Calu3 (cell line): ENCODE measurements at regions not wholly inside any gene's neighbourhood (a gene's known extent, or its start where the extent isn't known, plus 50 kb on each side); places are given as distances from the start of the nearest gene placed in this dataset.

Experiments
- BruUV-seq: library from RNA; stranded (reverse); fragments of 400-500 nt; replicated peaks from 2 replicates; lab custom pipeline; 2021; lab: Mats Ljungman, UMichigan
- CTCF ChIA-PET: fragments of 300-600 bp; sonication (Branson Sonifier 250); formaldehyde crosslinking; loops from one replicate; lab custom pipeline; 2022; ENCODE audit warnings: antibody characterized with exemption; lab: Charles Lee
- DNase-seq: peaks from one replicate; pipeline ENCODE4 v3.0.0; 2022
- H3K27ac Mint-ChIP-seq: one replicate; pipeline ENCODE4 v1.8.0; 2022; ENCODE audit warnings: mixed read lengths; ENCODE audit not compliant: unreplicated experiment
- H3K27me3 Mint-ChIP-seq: one replicate; pipeline ENCODE4 v1.8.0; 2022; ENCODE audit warnings: mixed read lengths; ENCODE audit not compliant: unreplicated experiment
- H3K36me3 Mint-ChIP-seq: one replicate; pipeline ENCODE4 v1.8.0; 2022; ENCODE audit warnings: mild to moderate bottlenecking, moderate library complexity, mixed read lengths; ENCODE audit not compliant: insufficient read depth, unreplicated experiment
- H3K4me1 Mint-ChIP-seq: one replicate; pipeline ENCODE4 v1.8.0; 2022; ENCODE audit warnings: mild to moderate bottlenecking, low read depth, mixed read lengths; ENCODE audit not compliant: unreplicated experiment
- H3K4me3 Mint-ChIP-seq: one replicate; pipeline ENCODE4 v1.8.0; 2022; ENCODE audit warnings: mild to moderate bottlenecking, low read depth, moderate library complexity, mixed read lengths; ENCODE audit not compliant: unreplicated experiment
- H3K9me3 Mint-ChIP-seq: one replicate; pipeline ENCODE4 v1.8.0; 2022; ENCODE audit warnings: low read depth, mixed read lengths; ENCODE audit not compliant: unreplicated experiment
- intact Hi-C: fragments of 100-400 bp; cut with micrococcal nuclease; formaldehyde crosslinking; loops from one replicate; pipeline ENCODE4 v1.10.0; 2022; ENCODE audit not compliant: unreplicated experiment
- TF ChIP-seq, protein P1 (sequence below): fragments of 200-600 bp; IDR thresholded peaks from one replicate; pipeline ENCODE4 v1.8.0; 2022; ENCODE audit warnings: antibody characterized with exemption; ENCODE audit not compliant: unreplicated experiment

- intact Hi-C loops = no loop called here
- Mint-ChIP-seq H3K36me3 (no peaks in the 10 kb centered on the region), H3K27me3 (no peaks in the 10 kb centered on the region), H3K9me3 (no peaks in the 10 kb centered on the region), H3K4me1 (no peaks in the 10 kb centered on the region), H3K27ac (no peak overlapping the region), H3K4me3 (no peak overlapping the region)
- no TSS peak for BruUV-seq
- CTCF ChIA-PET = no interaction called here
- no peak for DNase-seq
- TF ChIP-seq, protein P1, sequence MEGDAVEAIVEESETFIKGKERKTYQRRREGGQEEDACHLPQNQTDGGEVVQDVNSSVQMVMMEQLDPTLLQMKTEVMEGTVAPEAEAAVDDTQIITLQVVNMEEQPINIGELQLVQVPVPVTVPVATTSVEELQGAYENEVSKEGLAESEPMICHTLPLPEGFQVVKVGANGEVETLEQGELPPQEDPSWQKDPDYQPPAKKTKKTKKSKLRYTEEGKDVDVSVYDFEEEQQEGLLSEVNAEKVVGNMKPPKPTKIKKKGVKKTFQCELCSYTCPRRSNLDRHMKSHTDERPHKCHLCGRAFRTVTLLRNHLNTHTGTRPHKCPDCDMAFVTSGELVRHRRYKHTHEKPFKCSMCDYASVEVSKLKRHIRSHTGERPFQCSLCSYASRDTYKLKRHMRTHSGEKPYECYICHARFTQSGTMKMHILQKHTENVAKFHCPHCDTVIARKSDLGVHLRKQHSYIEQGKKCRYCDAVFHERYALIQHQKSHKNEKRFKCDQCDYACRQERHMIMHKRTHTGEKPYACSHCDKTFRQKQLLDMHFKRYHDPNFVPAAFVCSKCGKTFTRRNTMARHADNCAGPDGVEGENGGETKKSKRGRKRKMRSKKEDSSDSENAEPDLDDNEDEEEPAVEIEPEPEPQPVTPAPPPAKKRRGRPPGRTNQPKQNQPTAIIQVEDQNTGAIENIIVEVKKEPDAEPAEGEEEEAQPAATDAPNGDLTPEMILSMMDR = no peak
These were observed 328.2 kb upstream of the DACH1 start for GRCh38 chr13:72195044-72195704.

DNA sequence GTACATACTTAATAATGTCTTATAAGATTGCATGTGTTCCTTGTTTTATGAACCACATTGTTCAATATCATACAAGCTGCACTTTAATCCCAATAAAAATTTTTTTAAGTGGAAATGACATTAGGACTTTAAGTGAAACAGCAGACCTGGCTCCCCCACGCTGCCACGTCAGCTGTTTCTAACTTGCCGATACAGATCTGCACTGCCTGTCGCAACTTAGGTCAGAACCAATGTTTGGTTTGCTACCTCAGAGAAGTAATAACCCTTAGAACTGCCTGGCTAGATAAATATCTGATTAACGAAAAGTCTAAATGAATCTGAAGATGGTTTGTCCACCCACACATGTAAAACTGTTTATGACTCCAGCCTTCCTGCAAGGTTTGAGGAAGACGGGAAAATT, 327.5 kb upstream of the DACH1 start:
- H3K36me3 Mint-ChIP-seq = no peaks in the 10 kb centered on the region
- BruUV-seq = no TSS peak
- intact Hi-C loops = no loop called here
- H3K27ac Mint-ChIP-seq = no peak overlapping the region
- no peaks in the 10 kb centered on the region for H3K9me3 Mint-ChIP-seq
- DNase-seq = no peak
- H3K27me3 Mint-ChIP-seq = no peaks in the 10 kb centered on the region
- no peak overlapping the region for H3K4me3 Mint-ChIP-seq
- H3K4me1 Mint-ChIP-seq = no peaks in the 10 kb centered on the region
- CTCF ChIA-PET = no interaction called here
- TF ChIP-seq, protein P1 = no peak

DNA sequence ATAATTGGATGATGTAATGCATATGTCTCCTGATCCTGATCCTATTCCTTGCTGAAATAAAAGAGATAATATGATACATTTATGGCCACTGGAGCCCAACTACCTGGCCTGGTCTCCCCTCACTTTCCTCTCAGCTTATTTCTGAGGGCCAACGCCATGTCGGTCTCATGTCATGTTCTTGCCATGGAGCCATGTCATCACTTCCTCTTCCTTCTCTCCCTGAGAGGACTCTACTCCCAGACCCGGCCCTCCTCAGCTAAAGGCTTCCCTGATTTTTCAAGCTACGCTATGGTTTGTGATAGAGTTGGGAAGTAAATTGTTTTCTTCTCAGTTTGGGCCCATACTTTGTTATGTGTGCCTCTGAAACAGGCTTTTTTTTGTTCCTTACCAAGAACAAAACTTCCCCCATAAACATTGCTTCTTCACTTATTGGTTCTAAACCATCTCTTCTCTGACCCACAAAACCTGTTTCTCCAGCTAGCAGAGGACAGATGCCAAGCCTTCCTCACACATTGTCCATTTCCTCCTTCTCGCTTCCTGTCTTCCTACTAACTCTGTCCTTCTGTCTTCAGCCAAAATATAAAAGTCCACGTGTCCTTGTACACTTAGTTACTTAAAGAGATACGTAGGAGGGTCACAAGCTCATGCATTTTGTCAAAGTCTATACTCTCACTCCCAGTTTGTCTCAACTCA, 319.9 kb upstream of the DACH1 start:
- DNase-seq = no peak
- intact Hi-C loops = no loop called here
- Mint-ChIP-seq H3K27me3 (no peaks in the 10 kb centered on the region), H3K4me3 (no peak overlapping the region), H3K9me3 (no peaks in the 10 kb centered on the region), H3K27ac (peak overlapping the region; percentile 58), H3K4me1 (peaks cover 11% of the 10 kb centered on the region), H3K36me3 (no peaks in the 10 kb centered on the region)
- CTCF ChIA-PET = no interaction called here
- TF ChIP-seq, protein P1 = no peak
- BruUV-seq = no TSS peak

DNA sequence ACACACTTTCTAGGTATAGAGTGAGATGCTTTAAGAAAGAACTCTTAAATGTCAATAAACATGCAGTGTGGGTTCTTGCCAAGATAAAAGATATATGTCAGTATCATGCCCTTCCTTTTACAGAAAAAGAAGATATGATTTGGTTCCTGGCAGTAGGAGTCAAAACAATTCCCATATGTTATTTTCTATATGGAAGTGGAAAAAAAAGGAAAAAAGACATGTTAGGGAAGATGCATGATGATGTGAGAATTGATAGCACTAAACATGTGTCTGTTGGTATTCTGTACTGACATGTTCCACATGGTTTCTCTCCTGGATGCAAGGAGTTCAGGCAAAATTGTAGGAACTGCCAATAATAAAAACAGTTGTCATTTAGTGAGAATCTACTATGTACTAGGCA, 318.8 kb upstream of the DACH1 start:
- intact Hi-C loops = no loop called here
- Mint-ChIP-seq H3K27me3 (no peaks in the 10 kb centered on the region), H3K4me3 (no peak overlapping the region), H3K36me3 (no peaks in the 10 kb centered on the region), H3K4me1 (peaks cover 11% of the 10 kb centered on the region), H3K27ac (no peak overlapping the region), H3K9me3 (no peaks in the 10 kb centered on the region)
- CTCF ChIA-PET = no interaction called here
- TF ChIP-seq, protein P1 = no peak
- DNase-seq = no peak
- no TSS peak for BruUV-seq
